Globus pallidus (tissue), 1 donor: ENCODE measurements at regions not wholly inside any gene's neighbourhood (a gene's known extent, or its start where the extent isn't known, plus 50 kb on each side); places are given as distances from the start of the nearest gene placed in this dataset.

ENCODE experiments used
- DNase-seq: peaks from one replicate; pipeline ENCODE4 v3.0.0-alpha.2; 2015; ENCODE audit warnings: low spot score

- DNase-seq: no peak
Observed at GRCh38 chr1:226816576-226816975, 53.8 kb upstream of the PSEN2 start.

DNA sequence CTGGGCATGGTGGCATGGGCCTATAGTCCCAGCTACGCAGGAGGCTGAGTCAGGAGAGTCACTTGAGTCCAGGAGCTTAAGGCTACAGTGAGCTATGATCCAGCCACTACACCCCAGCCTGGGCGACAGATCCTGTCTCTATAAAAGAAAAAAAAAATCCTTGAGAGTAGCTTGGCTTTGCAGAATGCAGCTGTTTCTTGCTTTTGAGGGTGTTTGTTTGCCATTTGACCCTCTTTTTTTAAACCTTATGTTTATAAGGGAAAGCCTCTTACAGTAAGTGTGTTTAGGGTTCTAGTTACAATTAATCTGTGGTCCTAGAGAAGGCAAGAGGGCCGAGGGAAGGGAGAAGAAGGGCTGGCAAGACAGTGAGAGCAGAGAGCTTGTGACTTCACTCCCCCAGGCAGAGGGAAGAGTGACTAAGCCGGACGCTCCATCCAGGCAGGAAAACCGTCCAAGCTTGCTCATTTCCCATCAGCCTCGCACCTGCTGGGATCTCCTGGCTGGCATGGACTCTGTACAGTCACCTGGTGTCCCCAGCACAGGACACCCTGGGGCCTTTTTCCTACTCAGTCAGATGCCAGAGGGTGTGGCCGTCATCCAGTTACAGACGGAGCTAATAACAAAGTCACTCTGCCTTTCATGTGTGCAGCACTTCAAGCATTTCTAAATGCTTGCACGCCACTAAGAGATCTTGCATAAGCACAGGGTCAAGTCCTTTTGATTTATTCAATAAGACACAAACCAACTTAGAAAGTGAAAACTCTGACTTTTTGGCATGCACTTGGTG, 55.5 kb upstream of the PSEN2 start:
- peak; percentile 65 for DNase-seq

DNA sequence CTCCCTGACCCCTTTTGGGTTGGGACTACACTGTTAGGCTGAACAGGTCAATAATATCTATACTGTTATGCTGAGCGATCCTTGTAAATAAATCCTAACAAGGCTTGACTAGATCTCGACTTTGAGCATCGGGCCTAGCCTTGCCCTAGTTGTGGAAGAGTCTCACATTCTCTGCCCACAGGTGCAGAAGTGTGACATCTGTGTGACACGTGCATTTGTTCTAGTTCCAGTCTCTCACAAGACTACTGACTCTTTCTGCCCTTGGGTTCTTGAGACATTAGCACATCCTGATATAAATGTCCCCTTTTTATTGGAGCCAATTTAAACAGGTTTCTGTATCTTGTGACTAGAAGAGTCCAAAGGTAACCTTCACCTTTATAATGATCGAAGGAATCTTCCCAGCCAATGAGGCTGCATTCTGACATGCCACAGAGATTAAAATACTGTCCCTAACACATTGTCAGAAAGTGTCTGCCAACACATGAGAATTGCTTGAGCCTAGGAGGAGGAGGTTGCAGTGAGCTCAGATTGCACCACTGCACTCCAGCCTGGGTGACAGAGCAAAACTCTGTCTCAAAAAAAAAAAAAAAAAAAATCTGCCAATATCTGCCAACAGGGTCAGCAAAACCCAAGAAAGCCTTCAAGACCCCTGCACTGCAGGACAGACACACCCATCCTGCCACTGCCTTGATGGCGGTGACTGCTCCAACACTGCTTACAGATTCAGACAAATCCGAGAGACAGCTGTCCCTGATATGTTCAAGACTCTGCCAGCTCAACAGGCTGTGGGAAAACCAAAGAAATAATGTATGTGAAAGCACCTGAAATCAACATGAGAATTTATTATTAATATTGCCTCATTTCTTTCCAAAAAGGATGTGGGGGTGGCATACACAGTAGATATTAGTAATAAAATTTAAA, 56.5 kb upstream of the PSEN2 start:
- no peak for DNase-seq

DNA sequence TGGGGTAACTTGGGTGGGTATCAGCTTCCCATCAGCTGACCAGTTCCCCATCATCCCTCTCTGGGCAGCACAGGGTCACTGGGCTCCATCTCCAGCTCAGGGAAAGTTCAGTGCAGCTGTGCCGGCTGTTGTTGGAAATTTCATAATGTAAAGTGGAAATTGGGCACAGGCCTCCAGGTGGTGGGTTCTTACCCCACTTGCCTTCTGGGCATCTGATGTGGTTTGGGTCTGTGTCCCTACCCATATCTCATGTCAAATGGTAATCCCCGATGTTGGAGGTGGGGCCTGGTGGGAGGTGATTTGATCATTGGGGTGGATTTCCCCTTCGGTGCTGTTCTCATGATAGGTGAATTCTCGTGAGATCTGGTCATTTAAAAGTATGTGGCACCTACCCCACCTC, 59.7 kb upstream of the PSEN2 start:
- DNase-seq: no peak

- peak; percentile 80 for DNase-seq
Observed at GRCh38 chr1:226809785-226810571, 60.4 kb upstream of the PSEN2 start.

- no peak for DNase-seq
Observed at GRCh38 chr1:226808501-226808900, 61.9 kb upstream of the PSEN2 start.

- no peak for DNase-seq
Observed at GRCh38 chr1:226806988-226807387, 63.4 kb upstream of the PSEN2 start.

GRCh38 chr1:226804907-226805759, 65.3 kb upstream of the PSEN2 start:
- DNase-seq: no peak

GRCh38 chr1:226800763-226801380, 61.8 kb upstream of the ITPKB start:
- DNase-seq: no peak

DNA sequence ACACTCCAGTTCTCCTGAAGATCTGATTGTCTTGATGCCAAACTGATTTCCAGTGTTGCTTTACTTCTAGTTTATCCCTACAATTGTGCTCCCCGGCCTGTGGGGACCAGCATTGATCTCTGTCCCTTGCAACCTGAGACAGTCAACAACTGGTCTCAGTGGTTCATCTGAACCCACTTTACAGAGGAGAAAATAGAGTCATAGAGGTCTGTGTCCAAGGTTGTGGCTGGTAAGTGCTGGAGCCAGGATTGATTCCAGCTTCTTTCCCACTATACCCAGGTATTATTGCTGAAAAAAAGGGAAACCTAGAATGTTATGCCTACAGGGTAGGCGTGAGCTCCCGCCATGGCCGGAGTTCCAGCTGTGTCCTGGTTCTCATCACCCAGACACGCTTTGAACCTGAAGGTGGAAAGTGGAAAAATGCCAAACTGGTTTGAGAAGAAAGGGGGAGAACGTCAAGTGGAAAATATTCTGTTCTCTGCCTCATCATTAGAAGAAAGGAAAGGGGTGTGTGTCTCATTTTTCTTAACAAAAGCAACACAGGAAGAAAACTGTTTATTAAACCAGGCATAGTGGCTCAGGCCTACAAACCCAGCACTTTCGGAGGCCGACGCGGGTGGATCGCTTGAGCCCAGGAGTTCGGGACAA, 60.7 kb upstream of the ITPKB start:
- no peak for DNase-seq

GRCh38 chr1:226798427-226799411, 59.6 kb upstream of the ITPKB start:
- DNase-seq: no peak

- DNase-seq: no peak
Observed at GRCh38 chr1:226797151-226797550, 58.1 kb upstream of the ITPKB start.

DNA sequence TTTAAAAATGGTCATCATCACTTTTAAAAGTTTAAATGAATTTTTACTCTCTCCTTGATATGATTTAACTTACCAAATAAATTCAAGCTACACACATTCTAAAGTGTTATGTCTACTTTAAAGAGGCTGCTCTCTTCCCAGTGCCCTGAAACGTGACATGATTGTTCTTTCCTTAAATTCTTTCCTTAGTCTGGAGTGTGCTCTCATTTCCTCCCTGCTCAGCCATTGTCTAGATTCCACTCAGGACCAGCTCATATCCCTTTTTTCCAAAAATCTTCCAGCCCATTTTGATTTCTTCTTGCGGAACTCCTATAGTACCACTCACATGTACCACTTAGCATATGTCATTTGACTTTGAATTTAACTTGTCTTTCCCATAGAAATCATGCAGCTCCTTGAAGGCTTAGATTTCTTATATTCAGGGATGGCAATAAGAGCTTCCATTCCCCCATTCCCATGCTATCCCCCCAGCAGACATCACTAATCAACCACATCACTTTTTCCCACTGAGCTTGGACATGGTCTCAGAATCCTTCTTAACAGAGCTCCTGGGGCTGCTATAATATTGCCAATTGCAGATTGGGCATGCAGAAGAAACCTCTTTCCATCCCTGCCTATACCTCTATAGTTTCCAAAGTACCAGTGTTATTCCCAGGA, 54.7 kb upstream of the ITPKB start:
- no peak for DNase-seq

DNA sequence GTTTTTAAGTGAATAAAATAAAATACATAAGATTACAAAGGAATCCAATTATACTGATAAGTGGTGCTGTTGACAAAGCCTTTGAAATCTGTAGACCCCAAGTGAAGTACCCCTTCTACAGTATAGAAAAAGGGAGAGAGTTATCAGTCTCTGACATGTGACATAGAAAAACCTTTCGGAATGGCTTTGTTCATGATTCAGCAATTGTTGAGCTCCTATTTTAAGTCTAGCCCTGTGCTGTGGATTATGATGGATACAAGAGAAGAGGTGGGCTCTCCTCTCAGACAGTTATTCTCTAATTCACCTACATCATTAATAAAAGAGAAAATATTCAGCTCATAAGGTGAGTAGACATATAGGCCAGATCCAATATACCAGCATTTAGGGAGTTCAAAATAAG, 53.3 kb upstream of the ITPKB start:
- no peak for DNase-seq

DNA sequence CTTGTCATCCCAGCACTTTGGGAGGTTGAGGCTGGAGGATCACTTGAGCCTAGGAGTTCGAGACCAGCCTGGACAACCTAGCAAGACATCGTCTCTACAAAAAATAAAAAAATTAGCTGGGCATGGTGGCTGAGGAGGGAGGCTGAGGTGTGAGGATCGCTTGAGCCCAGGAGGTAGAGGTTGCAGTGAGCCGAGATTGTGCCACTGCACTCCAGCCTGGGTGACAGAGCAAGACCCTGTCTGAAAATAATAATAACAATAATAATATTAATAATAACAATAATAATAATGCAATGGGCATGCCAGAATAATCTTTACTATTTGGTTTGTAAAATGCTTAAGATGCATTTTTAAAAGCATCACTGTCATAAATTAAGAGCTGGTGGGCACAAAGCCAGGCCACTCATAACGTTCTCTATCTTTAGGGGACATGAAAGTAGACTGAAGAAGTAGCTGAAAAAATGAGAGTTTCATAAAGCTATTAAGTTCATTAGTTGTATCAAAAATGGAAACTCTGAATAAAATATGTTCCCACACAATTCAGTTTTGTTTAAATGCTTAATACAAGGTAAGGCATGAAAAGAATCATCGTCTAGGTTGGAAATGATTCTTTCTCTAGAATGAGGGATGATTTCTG, 51.6 kb upstream of the ITPKB start:
- no peak for DNase-seq

DNA sequence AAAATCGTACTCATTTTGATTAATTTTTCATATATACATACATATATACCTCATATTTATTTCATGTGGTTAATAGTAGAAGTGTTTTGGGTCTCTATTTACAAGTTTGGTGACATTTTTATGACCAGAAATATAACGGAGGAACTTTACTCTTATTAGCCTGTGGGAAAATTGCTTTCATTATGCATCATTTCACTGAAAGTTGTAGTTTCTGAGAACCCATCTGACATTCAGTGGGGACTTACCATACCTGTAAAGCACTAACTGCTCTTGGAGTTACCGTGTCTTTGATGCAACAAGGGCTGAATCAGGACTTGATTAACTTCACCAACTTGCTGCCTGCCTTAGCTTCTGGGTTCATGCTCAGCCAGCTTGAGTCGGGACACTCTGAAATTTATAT, 49.9 kb upstream of the ITPKB start:
- DNase-seq: no peak
